ENCODE measurements at regions not wholly inside any gene's neighbourhood (a gene's known extent, or its start where the extent isn't known, plus 50 kb on each side); places are given as distances from the start of the nearest gene placed in this dataset.

GRCh38 chr5:135163964-135164363 is 129.9 kb upstream of the PITX1 start:
- no peaks in the 10 kb centered on the region for H3K36me3 ChIP-seq
- no peak overlapping the region for H3K27ac ChIP-seq
- no peak for TF ChIP-seq POLR2AphosphoS5 (IDR thresholded peaks at IDR 0.05)
- TF ChIP-seq, protein P1, sequence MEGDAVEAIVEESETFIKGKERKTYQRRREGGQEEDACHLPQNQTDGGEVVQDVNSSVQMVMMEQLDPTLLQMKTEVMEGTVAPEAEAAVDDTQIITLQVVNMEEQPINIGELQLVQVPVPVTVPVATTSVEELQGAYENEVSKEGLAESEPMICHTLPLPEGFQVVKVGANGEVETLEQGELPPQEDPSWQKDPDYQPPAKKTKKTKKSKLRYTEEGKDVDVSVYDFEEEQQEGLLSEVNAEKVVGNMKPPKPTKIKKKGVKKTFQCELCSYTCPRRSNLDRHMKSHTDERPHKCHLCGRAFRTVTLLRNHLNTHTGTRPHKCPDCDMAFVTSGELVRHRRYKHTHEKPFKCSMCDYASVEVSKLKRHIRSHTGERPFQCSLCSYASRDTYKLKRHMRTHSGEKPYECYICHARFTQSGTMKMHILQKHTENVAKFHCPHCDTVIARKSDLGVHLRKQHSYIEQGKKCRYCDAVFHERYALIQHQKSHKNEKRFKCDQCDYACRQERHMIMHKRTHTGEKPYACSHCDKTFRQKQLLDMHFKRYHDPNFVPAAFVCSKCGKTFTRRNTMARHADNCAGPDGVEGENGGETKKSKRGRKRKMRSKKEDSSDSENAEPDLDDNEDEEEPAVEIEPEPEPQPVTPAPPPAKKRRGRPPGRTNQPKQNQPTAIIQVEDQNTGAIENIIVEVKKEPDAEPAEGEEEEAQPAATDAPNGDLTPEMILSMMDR (IDR thresholded peaks at IDR 0.05): no peak
- no peak for TF ChIP-seq POLR2A (IDR thresholded peaks at IDR 0.05)
- no peak overlapping the region for H3K4me3 ChIP-seq
- no peak for DNase-seq (ENCODE audit: low spot score in 2 of 2)
- peaks cover 0 to 1% of the 10 kb centered on the region in 2 donors for H3K9me3 ChIP-seq
- intact Hi-C loops (cut with DNase I; ENCODE audit: low total_unique reads): no loop called here
- peaks cover 0 to 4% of the 10 kb centered on the region in 2 donors for H3K27me3 ChIP-seq
- no peaks in the 10 kb centered on the region for H3K4me1 ChIP-seq

GRCh38 chr5:135163391-135163790 is 129.4 kb upstream of the PITX1 start:
- peaks cover 0 to 4% of the 10 kb centered on the region in 2 donors for H3K27me3 ChIP-seq
- H3K9me3 ChIP-seq: peaks cover 0 to 6% of the 10 kb centered on the region in 2 donors
- no peaks in the 10 kb centered on the region for H3K4me1 ChIP-seq
- H3K27ac ChIP-seq: no peak overlapping the region
- no peak for TF ChIP-seq POLR2AphosphoS5 (IDR thresholded peaks at IDR 0.05)
- H3K4me3 ChIP-seq: no peak overlapping the region
- no peaks in the 10 kb centered on the region for H3K36me3 ChIP-seq
- intact Hi-C loops (cut with DNase I; ENCODE audit: low total_unique reads): no loop called here
- DNase-seq (ENCODE audit: low spot score in 2 of 2): no peak

GRCh38 chr5:135162661-135163265 is 128.7 kb upstream of the PITX1 start:
- peaks cover 0 to 4% of the 10 kb centered on the region in 2 donors for H3K27me3 ChIP-seq
- no peak overlapping the region for H3K27ac ChIP-seq
- DNase-seq (ENCODE audit: low spot score in 2 of 2): no peak
- H3K4me1 ChIP-seq: no peaks in the 10 kb centered on the region
- TF ChIP-seq POLR2AphosphoS5 (IDR thresholded peaks at IDR 0.05) (no peak), POLR2A (IDR thresholded peaks at IDR 0.05) (no peak)
- TF ChIP-seq, protein P1 (IDR thresholded peaks at IDR 0.05): no peak
- H3K4me3 ChIP-seq: no peak overlapping the region
- H3K36me3 ChIP-seq: no peaks in the 10 kb centered on the region
- peaks cover 4 to 9% of the 10 kb centered on the region in 2 donors for H3K9me3 ChIP-seq
- intact Hi-C loops (cut with DNase I; ENCODE audit: low total_unique reads): no loop called here

DNA sequence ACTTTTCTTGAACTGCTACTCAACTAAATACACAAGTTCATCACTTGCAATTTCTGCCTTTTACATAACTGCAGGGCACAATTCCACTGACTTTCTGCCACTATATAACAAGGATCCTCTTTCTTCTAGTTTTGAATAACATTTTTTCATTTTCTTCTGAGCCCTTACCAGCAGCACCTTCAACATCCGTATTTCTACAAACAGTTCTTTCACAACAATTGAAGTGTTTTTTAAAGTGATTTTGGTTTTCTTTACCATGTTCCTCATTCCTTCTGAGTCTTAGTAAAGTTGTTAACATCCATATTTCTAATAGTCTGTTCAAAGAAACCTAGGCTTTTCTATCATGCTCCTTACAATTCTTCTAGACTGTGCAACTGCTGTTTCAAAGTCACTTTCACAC is 127.2 kb upstream of the PITX1 start:
- Histone ChIP-seq H3K27me3 (peaks cover 0 to 4% of the 10 kb centered on the region in 2 donors), H3K9me3 (peaks cover 12 to 14% of the 10 kb centered on the region in 2 donors), H3K27ac (no peak overlapping the region), H3K36me3 (no peaks in the 10 kb centered on the region), H3K4me1 (no peaks in the 10 kb centered on the region), H3K4me3 (no peak overlapping the region)
- TF ChIP-seq POLR2A (IDR thresholded peaks at IDR 0.05) (no peak), POLR2AphosphoS5 (IDR thresholded peaks at IDR 0.05) (no peak)
- TF ChIP-seq, protein P1 (IDR thresholded peaks at IDR 0.05): no peak
- DNase-seq (ENCODE audit: low spot score in 2 of 2): no peak
- intact Hi-C loops (cut with DNase I; ENCODE audit: low total_unique reads): no loop called here

- no peak overlapping the region for H3K4me3 ChIP-seq
- peaks cover 0 to 4% of the 10 kb centered on the region in 2 donors for H3K27me3 ChIP-seq
- DNase-seq (ENCODE audit: low spot score in 2 of 2): no peak
- intact Hi-C loops (cut with DNase I; ENCODE audit: low total_unique reads): no loop called here
- no peaks in the 10 kb centered on the region for H3K36me3 ChIP-seq
- TF ChIP-seq, protein P1 (IDR thresholded peaks at IDR 0.05): no peak
- TF ChIP-seq POLR2AphosphoS5 (IDR thresholded peaks at IDR 0.05) (no peak), POLR2A (IDR thresholded peaks at IDR 0.05) (no peak)
- no peak overlapping the region for H3K27ac ChIP-seq
- no peaks in the 10 kb centered on the region for H3K4me1 ChIP-seq
- H3K9me3 ChIP-seq: peaks cover 12 to 14% of the 10 kb centered on the region in 2 donors
Observed at GRCh38 chr5:135160036-135160675, 126.1 kb upstream of the PITX1 start.

All from breast epithelium (tissue), 4 donors.